ENCODE measurements at regions not wholly inside any gene's neighbourhood (a gene's known extent, or its start where the extent isn't known, plus 50 kb on each side); places are given as distances from the start of the nearest gene placed in this dataset.

DNA sequence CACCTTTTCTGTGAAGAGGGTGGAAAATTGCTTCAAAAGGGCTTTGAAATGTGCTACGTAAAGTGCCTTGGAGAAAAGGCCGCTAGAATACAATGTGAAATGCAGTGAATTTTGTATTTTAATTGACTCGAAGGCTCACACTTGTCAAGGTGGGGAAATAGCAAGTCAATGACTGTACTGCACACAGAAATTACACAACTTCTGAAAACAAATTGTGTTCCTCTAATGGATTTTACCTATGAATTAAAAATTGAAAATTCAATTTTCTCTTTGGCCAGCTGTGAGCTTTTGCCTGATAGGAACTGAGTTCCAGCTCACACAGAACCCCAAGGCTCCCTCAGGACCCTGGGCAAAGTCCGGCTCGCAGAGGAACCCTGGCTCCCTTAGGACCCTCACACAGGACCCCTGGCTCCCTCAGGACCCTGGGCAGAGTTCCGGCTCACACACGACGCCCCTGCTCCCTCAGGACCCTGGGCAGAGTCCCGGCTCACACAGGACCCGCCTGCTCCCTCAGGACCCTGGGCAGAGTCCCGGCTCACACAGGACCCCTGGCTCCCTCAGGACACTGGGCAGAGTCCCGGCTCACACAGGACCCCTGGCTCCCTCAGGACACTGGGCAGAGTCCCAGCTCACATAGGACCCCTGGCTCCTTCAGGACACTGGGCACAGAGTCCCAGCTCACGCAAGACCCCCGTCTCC is 324.9 kb downstream of the UQCRFS1 start:
- H3K4me1 ChIP-seq = no peaks in the 10 kb centered on the region
- no peak for TF ChIP-seq POLR2AphosphoS5 (IDR thresholded peaks at IDR 0.05; ENCODE audit: insufficient read depth in 1 of 2, low read depth in 1 of 2)
- TF ChIP-seq, protein P1, sequence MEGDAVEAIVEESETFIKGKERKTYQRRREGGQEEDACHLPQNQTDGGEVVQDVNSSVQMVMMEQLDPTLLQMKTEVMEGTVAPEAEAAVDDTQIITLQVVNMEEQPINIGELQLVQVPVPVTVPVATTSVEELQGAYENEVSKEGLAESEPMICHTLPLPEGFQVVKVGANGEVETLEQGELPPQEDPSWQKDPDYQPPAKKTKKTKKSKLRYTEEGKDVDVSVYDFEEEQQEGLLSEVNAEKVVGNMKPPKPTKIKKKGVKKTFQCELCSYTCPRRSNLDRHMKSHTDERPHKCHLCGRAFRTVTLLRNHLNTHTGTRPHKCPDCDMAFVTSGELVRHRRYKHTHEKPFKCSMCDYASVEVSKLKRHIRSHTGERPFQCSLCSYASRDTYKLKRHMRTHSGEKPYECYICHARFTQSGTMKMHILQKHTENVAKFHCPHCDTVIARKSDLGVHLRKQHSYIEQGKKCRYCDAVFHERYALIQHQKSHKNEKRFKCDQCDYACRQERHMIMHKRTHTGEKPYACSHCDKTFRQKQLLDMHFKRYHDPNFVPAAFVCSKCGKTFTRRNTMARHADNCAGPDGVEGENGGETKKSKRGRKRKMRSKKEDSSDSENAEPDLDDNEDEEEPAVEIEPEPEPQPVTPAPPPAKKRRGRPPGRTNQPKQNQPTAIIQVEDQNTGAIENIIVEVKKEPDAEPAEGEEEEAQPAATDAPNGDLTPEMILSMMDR (IDR thresholded peaks at IDR 0.05) = no peak
- intact Hi-C loops (cut with DNase I) = no loop called here
- H3K4me3 ChIP-seq = no peak overlapping the region
- H3K27me3 ChIP-seq = no peaks in the 10 kb centered on the region
- no peaks in the 10 kb centered on the region for H3K36me3 ChIP-seq
- DNase-seq (ENCODE audit: extremely low spot score in 2 of 2) = no peak
- H3K27ac ChIP-seq = no peak overlapping the region
- H3K9me3 ChIP-seq = no peaks in the 10 kb centered on the region

DNA sequence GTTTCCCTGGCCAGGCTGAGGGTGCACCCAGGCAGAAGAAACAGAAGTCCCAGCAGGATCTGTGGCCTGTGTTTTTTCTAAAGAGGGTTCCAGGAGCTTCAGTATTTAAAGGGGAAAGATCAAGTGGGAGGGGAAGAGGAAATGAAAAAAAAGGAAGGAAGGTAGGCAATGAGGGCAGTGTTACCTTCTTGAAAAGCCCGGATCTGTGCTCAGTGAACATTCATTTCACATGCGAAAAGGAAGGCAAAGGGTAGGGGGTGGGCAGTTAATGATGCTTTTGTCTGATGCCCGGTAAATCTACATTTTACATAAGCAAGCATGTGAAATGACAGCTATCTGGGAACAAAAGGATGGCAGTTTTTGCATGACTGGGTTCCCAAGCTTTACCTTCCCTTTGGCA is 326.2 kb downstream of the UQCRFS1 start:
- no peaks in the 10 kb centered on the region for H3K36me3 ChIP-seq
- peaks cover 9% of the 10 kb centered on the region for H3K4me1 ChIP-seq
- no peaks in the 10 kb centered on the region for H3K27me3 ChIP-seq
- DNase-seq (ENCODE audit: extremely low spot score in 2 of 2) = no peak
- no peak overlapping the region for H3K4me3 ChIP-seq
- no peak overlapping the region for H3K27ac ChIP-seq
- intact Hi-C loops (cut with DNase I) = no loop called here
- TF ChIP-seq POLR2AphosphoS5 (IDR thresholded peaks at IDR 0.05; ENCODE audit: insufficient read depth in 1 of 2, low read depth in 1 of 2) (no peak), POLR2A (IDR thresholded peaks at IDR 0.05) (no peak)
- TF ChIP-seq, protein P1 (IDR thresholded peaks at IDR 0.05) = no peak
- no peaks in the 10 kb centered on the region for H3K9me3 ChIP-seq

DNA sequence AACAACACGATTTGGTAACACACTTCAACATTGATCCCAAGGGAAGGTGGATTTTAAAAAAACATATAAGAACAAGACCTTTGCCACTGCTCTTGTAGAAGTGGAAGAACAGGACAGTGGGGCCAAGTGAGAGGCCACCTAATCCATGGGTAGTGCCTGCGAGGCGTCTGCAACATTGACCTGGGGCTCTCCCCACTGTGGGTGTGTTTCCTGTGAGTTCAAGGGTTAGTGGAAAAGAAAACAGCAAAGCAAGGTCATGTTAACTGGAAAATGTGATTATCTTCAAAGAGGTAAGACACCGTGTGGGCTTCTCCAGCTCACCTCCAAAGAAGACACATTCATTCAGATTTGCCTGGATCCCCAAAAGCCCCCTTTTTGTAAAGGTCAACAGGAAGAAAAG is 327.0 kb downstream of the UQCRFS1 start:
- no peaks in the 10 kb centered on the region for H3K36me3 ChIP-seq
- TF ChIP-seq, protein P1 (IDR thresholded peaks at IDR 0.05) = no peak
- no peak for TF ChIP-seq POLR2AphosphoS5 (IDR thresholded peaks at IDR 0.05; ENCODE audit: insufficient read depth in 1 of 2, low read depth in 1 of 2)
- TF ChIP-seq POLR2A (IDR thresholded peaks at IDR 0.05) = no peak
- no peak for DNase-seq (ENCODE audit: extremely low spot score in 2 of 2)
- H3K4me3 ChIP-seq = no peak overlapping the region
- H3K27ac ChIP-seq = no peak overlapping the region
- H3K27me3 ChIP-seq = no peaks in the 10 kb centered on the region
- no peaks in the 10 kb centered on the region for H3K9me3 ChIP-seq
- peaks cover 9% of the 10 kb centered on the region for H3K4me1 ChIP-seq
- intact Hi-C loops (cut with DNase I) = no loop called here

DNA sequence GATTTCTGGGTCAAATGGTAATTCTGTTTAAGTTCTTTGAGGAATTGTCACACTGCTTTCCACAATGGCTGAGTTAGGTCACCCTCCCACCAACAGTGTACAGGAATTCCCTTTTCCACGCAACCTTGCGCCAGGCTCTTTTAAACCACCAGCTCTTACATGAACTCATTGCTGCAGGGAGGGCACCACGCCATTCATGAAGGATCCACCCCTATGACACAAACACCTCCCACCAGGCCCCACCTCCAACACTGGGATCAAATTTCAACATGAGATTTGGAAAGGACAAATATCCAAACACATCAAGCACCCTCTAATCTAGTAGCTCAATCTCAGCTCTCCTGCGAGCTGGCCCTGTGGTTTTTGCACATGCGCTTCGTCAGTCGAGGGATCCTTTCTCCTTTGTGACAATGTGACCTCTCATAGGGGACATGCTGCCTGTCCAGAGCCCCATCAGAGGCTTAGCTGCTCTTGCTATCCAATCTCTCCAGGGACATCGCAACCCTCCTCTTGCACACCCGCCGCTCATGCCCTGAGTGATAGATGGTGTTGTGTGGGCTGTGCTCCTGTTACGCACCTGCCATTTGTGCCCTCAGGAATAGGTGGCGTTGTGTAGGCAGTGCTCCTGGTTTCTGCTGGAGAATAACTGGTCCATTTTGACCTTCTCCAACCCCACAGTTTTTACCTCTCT is 328.0 kb downstream of the UQCRFS1 start:
- no peak overlapping the region for H3K27ac ChIP-seq
- no peak overlapping the region for H3K4me3 ChIP-seq
- intact Hi-C loops (cut with DNase I) = no loop called here
- H3K36me3 ChIP-seq = no peaks in the 10 kb centered on the region
- H3K27me3 ChIP-seq = no peaks in the 10 kb centered on the region
- H3K9me3 ChIP-seq = no peaks in the 10 kb centered on the region
- peaks cover 9% of the 10 kb centered on the region for H3K4me1 ChIP-seq
- TF ChIP-seq, protein P1 (IDR thresholded peaks at IDR 0.05) = no peak
- no peak for TF ChIP-seq POLR2A (IDR thresholded peaks at IDR 0.05)
- no peak for TF ChIP-seq POLR2AphosphoS5 (IDR thresholded peaks at IDR 0.05; ENCODE audit: insufficient read depth in 1 of 2, low read depth in 1 of 2)
- DNase-seq (ENCODE audit: extremely low spot score in 2 of 2) = no peak

DNA sequence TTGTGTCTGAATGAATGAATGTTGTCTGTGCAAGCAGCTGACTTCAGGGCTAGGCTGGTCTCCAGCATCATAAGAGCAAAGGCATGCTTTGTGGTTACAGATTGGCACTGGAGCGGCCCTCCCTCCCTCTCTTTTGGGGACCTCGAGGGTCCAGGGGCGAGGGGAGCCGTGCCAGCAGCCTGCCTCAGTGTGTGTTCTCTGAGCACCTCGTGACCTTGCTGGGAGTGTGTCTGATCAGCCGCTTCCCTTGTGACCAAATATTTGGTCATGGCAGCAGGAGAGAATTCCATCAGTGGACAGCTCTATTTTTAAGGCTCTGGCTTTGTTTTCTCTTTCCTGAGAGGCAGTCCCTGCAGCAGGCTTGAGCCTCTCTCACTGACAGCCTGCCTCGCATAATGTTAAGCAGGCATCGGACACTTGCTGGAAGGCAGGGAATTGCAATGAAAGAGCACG is 329.7 kb downstream of the UQCRFS1 start:
- no peak for DNase-seq (ENCODE audit: extremely low spot score in 2 of 2)
- H3K4me3 ChIP-seq = peak overlapping the region; percentile 11 to 37

More for the DNA sequence above, 329.7 kb downstream of the UQCRFS1 start:
- Histone ChIP-seq H3K9me3 (no peaks in the 10 kb centered on the region), H3K4me1 (peaks cover 9% of the 10 kb centered on the region), H3K36me3 (no peaks in the 10 kb centered on the region), H3K27ac (peak overlapping the region; percentile 74), H3K27me3 (no peaks in the 10 kb centered on the region)
- TF ChIP-seq POLR2AphosphoS5 (IDR thresholded peaks at IDR 0.05; ENCODE audit: insufficient read depth in 1 of 2, low read depth in 1 of 2) = peak; percentile 7 to 79
- TF ChIP-seq, protein P1 (IDR thresholded peaks at IDR 0.05) = no peak
- no peak for TF ChIP-seq POLR2A (IDR thresholded peaks at IDR 0.05)
- intact Hi-C loops (cut with DNase I) = no loop called here

Measured in vagina (tissue), 2 donors.